ENCODE measurements at regions not wholly inside any gene's neighbourhood (a gene's known extent, or its start where the extent isn't known, plus 50 kb on each side); places are given as distances from the start of the nearest gene placed in this dataset.

DNA sequence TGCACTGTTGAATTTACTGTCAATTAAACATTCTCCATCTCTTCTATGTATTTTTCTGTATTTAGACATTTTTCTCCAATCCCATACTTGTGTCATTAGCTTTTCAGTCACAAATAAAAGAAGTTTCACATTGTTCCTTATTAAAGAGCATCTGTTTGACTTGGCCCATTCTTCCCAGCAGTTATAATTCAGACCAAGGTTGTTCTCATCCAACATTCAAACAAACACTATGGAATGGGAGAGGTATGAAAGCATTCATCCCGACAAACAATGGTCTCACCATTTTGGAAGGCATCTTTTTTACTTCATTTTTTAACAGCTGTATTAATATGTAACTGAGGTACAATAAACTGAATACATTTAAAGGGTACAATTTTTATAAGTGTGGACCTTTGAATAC lies 208.8 kb upstream of the MAF start:
- Mint-ChIP-seq H3K9me3 (peaks cover 16% of the 10 kb centered on the region), H3K36me3 (no peaks in the 10 kb centered on the region), H3K27me3 (ENCODE audit: low read depth) (no peaks in the 10 kb centered on the region), H3K4me1 (peaks cover 18% of the 10 kb centered on the region), H3K4me3 (no peak overlapping the region), H3K27ac (no peak overlapping the region)
- TF ChIP-seq, protein P1, sequence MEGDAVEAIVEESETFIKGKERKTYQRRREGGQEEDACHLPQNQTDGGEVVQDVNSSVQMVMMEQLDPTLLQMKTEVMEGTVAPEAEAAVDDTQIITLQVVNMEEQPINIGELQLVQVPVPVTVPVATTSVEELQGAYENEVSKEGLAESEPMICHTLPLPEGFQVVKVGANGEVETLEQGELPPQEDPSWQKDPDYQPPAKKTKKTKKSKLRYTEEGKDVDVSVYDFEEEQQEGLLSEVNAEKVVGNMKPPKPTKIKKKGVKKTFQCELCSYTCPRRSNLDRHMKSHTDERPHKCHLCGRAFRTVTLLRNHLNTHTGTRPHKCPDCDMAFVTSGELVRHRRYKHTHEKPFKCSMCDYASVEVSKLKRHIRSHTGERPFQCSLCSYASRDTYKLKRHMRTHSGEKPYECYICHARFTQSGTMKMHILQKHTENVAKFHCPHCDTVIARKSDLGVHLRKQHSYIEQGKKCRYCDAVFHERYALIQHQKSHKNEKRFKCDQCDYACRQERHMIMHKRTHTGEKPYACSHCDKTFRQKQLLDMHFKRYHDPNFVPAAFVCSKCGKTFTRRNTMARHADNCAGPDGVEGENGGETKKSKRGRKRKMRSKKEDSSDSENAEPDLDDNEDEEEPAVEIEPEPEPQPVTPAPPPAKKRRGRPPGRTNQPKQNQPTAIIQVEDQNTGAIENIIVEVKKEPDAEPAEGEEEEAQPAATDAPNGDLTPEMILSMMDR (IDR thresholded peaks at IDR 0.05; ENCODE audit: unreplicated experiment): no peak
- DNase-seq (ENCODE audit: low spot score in 2 of 2, unreplicated experiment in 2 of 2): no peak

DNA sequence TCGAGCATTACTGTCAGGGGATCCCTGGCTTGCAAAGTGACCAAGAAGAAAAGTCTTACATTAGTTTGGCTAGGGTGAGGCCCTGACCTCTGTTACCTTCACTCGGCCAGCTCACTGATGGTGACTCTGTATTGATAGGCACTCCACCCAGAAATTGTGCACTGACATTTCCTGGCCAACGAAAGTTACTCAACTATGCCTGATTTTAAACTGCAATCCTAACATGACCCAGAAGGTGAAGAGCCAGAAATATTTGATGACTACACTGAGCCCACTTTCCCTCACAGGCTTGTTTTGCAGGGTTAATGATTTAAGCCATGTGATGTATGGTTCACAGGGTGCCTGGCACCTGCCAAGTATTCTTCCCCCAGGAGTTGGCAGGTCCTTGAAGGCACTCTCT lies 208.2 kb upstream of the MAF start:
- H3K27ac Mint-ChIP-seq: no peak overlapping the region

DNA sequence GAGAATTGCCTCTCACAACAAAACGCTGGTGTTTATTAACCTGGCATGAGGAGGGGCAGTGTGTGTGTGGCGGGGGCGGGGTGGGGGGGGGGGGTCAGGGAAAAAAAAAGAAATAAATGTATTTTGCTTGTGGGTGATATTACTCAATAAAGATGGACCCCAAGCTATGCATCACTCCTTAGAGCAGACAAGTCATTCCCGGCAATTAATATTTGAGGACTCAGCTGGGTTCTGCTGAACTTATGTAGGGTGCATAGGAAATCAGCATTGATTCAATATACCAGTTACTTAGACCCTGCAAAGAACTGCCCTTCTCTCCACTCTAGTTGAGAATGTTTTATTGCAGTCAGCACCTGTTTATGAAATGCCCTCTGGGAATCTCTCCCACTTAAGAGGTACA lies 206.2 kb upstream of the MAF start:
- H3K4me1 Mint-ChIP-seq: peaks cover 18% of the 10 kb centered on the region
- H3K4me3 Mint-ChIP-seq: no peak overlapping the region
- no peak overlapping the region for H3K27ac Mint-ChIP-seq
- TF ChIP-seq, protein P1 (IDR thresholded peaks at IDR 0.05; ENCODE audit: unreplicated experiment): no peak
- H3K36me3 Mint-ChIP-seq: no peaks in the 10 kb centered on the region
- DNase-seq (ENCODE audit: low spot score in 2 of 2, unreplicated experiment in 2 of 2): no peak
- no peaks in the 10 kb centered on the region for H3K27me3 Mint-ChIP-seq (ENCODE audit: low read depth)
- H3K9me3 Mint-ChIP-seq: peaks cover 16% of the 10 kb centered on the region

More for the DNA sequence above, 208.2 kb upstream of the MAF start:
- Mint-ChIP-seq H3K4me3 (no peak overlapping the region), H3K4me1 (peaks cover 18% of the 10 kb centered on the region), H3K36me3 (no peaks in the 10 kb centered on the region), H3K27me3 (ENCODE audit: low read depth) (no peaks in the 10 kb centered on the region), H3K9me3 (peaks cover 16% of the 10 kb centered on the region)
- TF ChIP-seq, protein P1 (IDR thresholded peaks at IDR 0.05; ENCODE audit: unreplicated experiment): no peak
- DNase-seq (ENCODE audit: low spot score in 2 of 2, unreplicated experiment in 2 of 2): no peak

DNA sequence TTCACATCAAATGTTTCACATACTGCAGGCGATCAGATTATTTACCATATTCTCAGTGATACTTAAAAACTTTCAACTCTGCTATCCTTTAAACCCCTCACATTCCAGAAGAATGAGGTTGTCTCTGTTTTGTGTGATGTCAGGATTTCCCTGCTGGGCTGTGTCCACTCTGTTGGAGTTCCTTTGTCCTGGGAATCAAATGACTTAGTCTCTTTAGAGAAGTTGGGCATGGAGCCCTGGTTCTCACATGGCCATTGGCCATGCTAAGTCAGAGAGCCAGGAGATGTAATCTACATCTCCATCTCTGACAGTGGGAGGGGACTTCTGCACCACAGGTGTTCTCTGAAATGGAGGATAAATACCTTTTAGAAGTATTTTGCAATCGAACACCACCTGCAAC lies 205.1 kb upstream of the MAF start:
- no peak for DNase-seq (ENCODE audit: low spot score in 2 of 2, unreplicated experiment in 2 of 2)
- TF ChIP-seq, protein P1 (IDR thresholded peaks at IDR 0.05; ENCODE audit: unreplicated experiment): no peak
- Mint-ChIP-seq H3K4me3 (no peak overlapping the region), H3K27me3 (ENCODE audit: low read depth) (no peaks in the 10 kb centered on the region), H3K36me3 (no peaks in the 10 kb centered on the region), H3K4me1 (peaks cover 11% of the 10 kb centered on the region), H3K27ac (no peak overlapping the region), H3K9me3 (peaks cover 16% of the 10 kb centered on the region)

DNA sequence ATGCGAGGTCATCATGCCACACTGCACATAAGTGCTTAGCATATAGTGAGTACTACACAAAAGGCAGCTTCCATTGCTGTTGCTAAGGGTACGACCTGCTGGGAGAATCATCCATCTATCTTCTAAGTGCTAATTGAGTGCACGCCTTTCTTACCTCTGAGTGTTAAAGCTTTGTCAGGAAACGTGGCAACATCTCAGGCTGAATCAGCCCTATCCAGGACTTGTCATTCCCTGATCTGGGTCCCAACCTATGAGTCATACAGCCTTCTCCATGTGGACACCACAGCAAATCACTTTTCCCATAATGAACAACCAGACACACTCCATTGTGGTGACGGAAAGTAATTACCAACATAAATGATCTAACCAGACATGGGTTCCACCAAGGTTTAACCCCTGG lies 201.1 kb upstream of the MAF start:
- TF ChIP-seq, protein P1 (IDR thresholded peaks at IDR 0.05; ENCODE audit: unreplicated experiment): no peak
- H3K27me3 Mint-ChIP-seq (ENCODE audit: low read depth): no peaks in the 10 kb centered on the region

DNA sequence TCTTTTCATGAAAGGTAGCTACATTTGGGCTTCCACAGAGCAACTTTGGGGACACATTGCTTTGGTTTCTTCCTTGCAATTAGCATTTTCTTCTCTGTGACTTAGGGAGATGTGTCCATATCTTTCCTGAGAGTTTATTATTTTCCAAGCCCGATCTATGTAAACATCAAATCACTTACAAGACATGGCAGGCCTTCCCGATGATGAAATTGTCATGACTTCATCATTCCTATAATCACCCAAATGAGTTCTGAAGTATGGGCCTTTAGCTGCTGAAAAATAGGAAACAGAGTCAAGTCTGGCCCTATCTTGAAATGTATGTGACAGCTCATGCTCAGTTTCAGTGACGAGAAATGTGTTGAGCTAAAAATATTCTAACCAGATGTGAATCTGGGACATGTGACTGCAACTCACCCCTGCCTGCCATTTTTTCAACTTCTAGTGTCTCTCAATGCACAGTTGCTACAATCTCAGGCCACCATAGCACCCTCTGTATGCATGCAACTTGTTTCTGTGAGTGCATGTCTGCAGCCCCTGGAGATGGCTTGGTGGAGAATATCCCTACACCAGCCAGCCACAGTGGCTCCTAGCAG lies 199.6 kb upstream of the MAF start:
- no peak for DNase-seq (ENCODE audit: low spot score in 2 of 2, unreplicated experiment in 2 of 2)
- Mint-ChIP-seq H3K27ac (no peak overlapping the region), H3K4me3 (no peak overlapping the region), H3K4me1 (peaks cover under 1% of the 10 kb centered on the region), H3K36me3 (no peaks in the 10 kb centered on the region), H3K27me3 (ENCODE audit: low read depth) (no peaks in the 10 kb centered on the region), H3K9me3 (no peaks in the 10 kb centered on the region)
- TF ChIP-seq, protein P1 (IDR thresholded peaks at IDR 0.05; ENCODE audit: unreplicated experiment): no peak

More for the DNA sequence above, 201.1 kb upstream of the MAF start:
- Mint-ChIP-seq H3K4me3 (no peak overlapping the region), H3K9me3 (no peaks in the 10 kb centered on the region), H3K4me1 (peaks cover 10% of the 10 kb centered on the region), H3K27ac (no peak overlapping the region), H3K36me3 (no peaks in the 10 kb centered on the region)
- no peak for DNase-seq (ENCODE audit: low spot score in 2 of 2, unreplicated experiment in 2 of 2)
